Psoas muscle (tissue), 7 donors: ENCODE measurements at regions not wholly inside any gene's neighbourhood (a gene's known extent, or its start where the extent isn't known, plus 50 kb on each side); places are given as distances from the start of the nearest gene placed in this dataset.

Source experiments
- ATAC-seq, 4 donors: fragments of 200-7000 bp; cut with Tn5 transposase; one replicate each; pipeline ENCODE4 v1.9.1; 2020; ENCODE audit warnings: moderate library complexity in 3 of 4, mild to moderate bottlenecking in 2 of 4
- DNase-seq, 2 donors: peaks; one replicate each; pipeline ENCODE4 v3.0.0-alpha.2; 2020
- H3K27ac ChIP-seq: fragments of 200-600 bp; one replicate; pipeline ENCODE4 v1.8.0; 2022
- H3K27me3 ChIP-seq, 3 donors: fragments of 200-600 bp in 1 of 3; one replicate each; pipeline versions ENCODE4 v1.6.1 to v1.8.0; 2013 to 2022; ENCODE audit warnings: low read length in 2 of 3, mild to moderate bottlenecking in 2 of 3, moderate library complexity in 1 of 3; ENCODE audit not compliant: insufficient read depth in 3 of 3
- H3K36me3 ChIP-seq, 2 donors: fragments of 200-600 bp in 1 of 2; one replicate each; pipeline versions ENCODE4 v1.6.1 to v1.8.0; 2013 to 2022; ENCODE audit warnings: low read depth in 1 of 2, mild to moderate bottlenecking in 1 of 2, moderate library complexity in 1 of 2; ENCODE audit not compliant: insufficient read depth in 1 of 2
- H3K4me1 ChIP-seq: fragments of 200-600 bp; one replicate; pipeline ENCODE4 v1.8.0; 2022
- H3K4me3 ChIP-seq: fragments of 200-600 bp; one replicate; pipeline ENCODE4 v1.8.0; 2022; ENCODE audit warnings: mild to moderate bottlenecking
- H3K9me3 ChIP-seq: fragments of 200-600 bp; one replicate; pipeline ENCODE4 v1.8.0; 2022
- CTCF ChIP-seq: fragments of 200-600 bp; IDR thresholded peaks from one replicate; pipeline ENCODE4 v1.8.0; 2022; ENCODE audit warnings: antibody characterized with exemption
- WGBS, 3 donors: extraction: QIAGEN DNeasy Blood & Tissue Kit; methylation state at CpG; one replicate each; pipeline versions ENCODE4 v1.1.6 to v1.1.7; 2013; 5-methylcytosine and 5-hydroxymethylcytosine counted together
- intact Hi-C, 2 donors: fragments of 100-400 bp; cut with DNase I; formaldehyde crosslinking; loops; one replicate each; pipeline versions ENCODE4 v1.11.0 to v1.14.2; 2022
- donor health status: healthy with polysubstance abuse.
- donor health status: DM: no; HTN: no; CAD: no; lungs with moderate emphysema.
- donor health status: Bipolar disorder and iron deficiency.
- donor health status: healthy.
- donor health status: DM: yes; HTN: yes; CAD: no.
- donor health status: DM: no; HTN: no; CAD: no.
- donor health status: DM: yes; HTN: yes; CAD: no.

GRCh38 chr4:85358831-85359230 lies 116.1 kb upstream of the ARHGAP24 start:
- TF ChIP-seq CTCF, result no peak
- DNase-seq (no peak), ATAC-seq (no peak)
- Histone ChIP-seq H3K27ac (no peak overlapping the region), H3K4me1 (no peaks in the 10 kb centered on the region), H3K36me3 (no peaks in the 10 kb centered on the region), H3K27me3 (no peaks in the 10 kb centered on the region), H3K9me3 (no peaks in the 10 kb centered on the region), H3K4me3 (no peak overlapping the region)
- intact Hi-C loops, result no loop called here

- H3K27me3 ChIP-seq, result no peaks in the 10 kb centered on the region
- H3K9me3 ChIP-seq, result no peaks in the 10 kb centered on the region
- TF ChIP-seq CTCF, result no peak
- no peak overlapping the region for H3K4me3 ChIP-seq
- H3K36me3 ChIP-seq, result no peaks in the 10 kb centered on the region
- H3K4me1 ChIP-seq, result no peaks in the 10 kb centered on the region
- DNase-seq (no peak), ATAC-seq (no peak)
- H3K27ac ChIP-seq, result no peak overlapping the region
- WGBS, 3 donors, result 84 to 89% (median 87%) methylated on average over 2 of the region's 2 CpGs
- intact Hi-C loops, result no loop called here
Measured at GRCh38 chr4:85362550-85362949, 112.4 kb upstream of the ARHGAP24 start.

DNA sequence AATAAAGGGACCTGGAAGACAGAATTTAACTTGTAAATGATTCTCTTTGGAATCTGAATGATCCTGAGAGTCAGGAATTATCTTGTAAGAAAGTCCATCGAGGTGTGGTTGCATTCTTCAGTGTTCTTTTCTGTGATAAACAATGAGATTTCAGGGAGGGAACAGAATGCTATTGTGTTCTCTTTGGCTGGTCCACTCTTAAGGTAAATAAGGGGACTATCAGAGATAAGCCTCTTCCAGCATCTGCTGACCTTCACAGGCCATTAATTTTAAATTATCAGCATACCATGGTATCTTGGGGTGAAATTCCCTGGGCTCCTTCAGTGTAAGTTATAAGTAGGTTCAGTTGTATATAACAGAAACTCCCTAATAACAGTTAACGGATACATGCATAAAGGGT lies 107.1 kb upstream of the ARHGAP24 start:
- WGBS, 3 donors, result 63 to 70% (median 68%) methylated on average over 2 of the region's 2 CpGs
- H3K9me3 ChIP-seq, result no peaks in the 10 kb centered on the region
- no peak for DNase-seq
- no peak for ATAC-seq
- H3K36me3 ChIP-seq, result no peaks in the 10 kb centered on the region
- TF ChIP-seq CTCF, result no peak
- no peaks in the 10 kb centered on the region for H3K4me1 ChIP-seq
- no peak overlapping the region for H3K27ac ChIP-seq
- no peak overlapping the region for H3K4me3 ChIP-seq
- intact Hi-C loops, result loop anchor here in 1 of 2 donors (5.0 kb wide), 1 partner anchor 281 kb away; no protein-coding TSS in a partner anchor
- H3K27me3 ChIP-seq, result no peaks in the 10 kb centered on the region

- Histone ChIP-seq H3K4me1 (no peaks in the 10 kb centered on the region), H3K36me3 (no peaks in the 10 kb centered on the region), H3K9me3 (no peaks in the 10 kb centered on the region), H3K27ac (no peak overlapping the region), H3K27me3 (no peaks in the 10 kb centered on the region), H3K4me3 (no peak overlapping the region)
- intact Hi-C loops, result loop anchor here in 1 of 2 donors (5.0 kb wide), 1 partner anchor 281 kb away; no protein-coding TSS in a partner anchor
- WGBS, 3 donors, result 82 to 85% (median 82%) methylated on average over 3 of the region's 3 CpGs
- DNase-seq (no peak), ATAC-seq (no peak)
- TF ChIP-seq CTCF, result no peak
Measured at GRCh38 chr4:85368240-85368639, 106.7 kb upstream of the ARHGAP24 start.

- Histone ChIP-seq H3K4me3 (no peak overlapping the region), H3K36me3 (no peaks in the 10 kb centered on the region), H3K9me3 (no peaks in the 10 kb centered on the region), H3K27ac (no peak overlapping the region), H3K27me3 (no peaks in the 10 kb centered on the region), H3K4me1 (no peaks in the 10 kb centered on the region)
- intact Hi-C loops, result loop anchor here in 1 of 2 donors (5.0 kb wide), 1 partner anchor 282 kb away; no protein-coding TSS in a partner anchor
- WGBS, 3 donors, result 64 to 74% (median 69%) methylated on average over 1 of the region's 1 CpG
- no peak for TF ChIP-seq CTCF
- DNase-seq (no peak), ATAC-seq (no peak)
Measured at GRCh38 chr4:85368932-85369331, 106.0 kb upstream of the ARHGAP24 start.
